ENCODE measurements at regions not wholly inside any gene's neighbourhood (a gene's known extent, or its start where the extent isn't known, plus 50 kb on each side); places are given as distances from the start of the nearest gene placed in this dataset.

DNA sequence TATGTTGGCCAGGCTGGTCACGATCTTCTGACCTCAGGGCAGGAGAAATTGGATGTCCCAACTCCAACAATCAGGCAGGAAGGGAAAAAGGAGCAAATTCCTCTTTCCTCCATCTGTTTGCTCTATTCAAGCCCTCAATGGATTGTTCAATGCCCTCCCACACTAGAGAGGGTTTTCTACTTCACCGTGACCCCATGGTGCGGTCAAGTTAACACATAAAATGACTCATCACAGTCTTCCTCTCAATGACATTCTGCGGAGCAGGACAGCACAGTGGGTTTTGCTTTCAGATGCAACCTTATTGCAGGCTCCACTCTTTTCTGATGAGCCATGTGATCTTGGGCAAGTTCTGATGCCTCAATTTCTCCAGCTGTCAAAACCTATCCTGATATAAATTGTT is 364.9 kb downstream of the ANKRD30A start:
- TF ChIP-seq, protein P1, sequence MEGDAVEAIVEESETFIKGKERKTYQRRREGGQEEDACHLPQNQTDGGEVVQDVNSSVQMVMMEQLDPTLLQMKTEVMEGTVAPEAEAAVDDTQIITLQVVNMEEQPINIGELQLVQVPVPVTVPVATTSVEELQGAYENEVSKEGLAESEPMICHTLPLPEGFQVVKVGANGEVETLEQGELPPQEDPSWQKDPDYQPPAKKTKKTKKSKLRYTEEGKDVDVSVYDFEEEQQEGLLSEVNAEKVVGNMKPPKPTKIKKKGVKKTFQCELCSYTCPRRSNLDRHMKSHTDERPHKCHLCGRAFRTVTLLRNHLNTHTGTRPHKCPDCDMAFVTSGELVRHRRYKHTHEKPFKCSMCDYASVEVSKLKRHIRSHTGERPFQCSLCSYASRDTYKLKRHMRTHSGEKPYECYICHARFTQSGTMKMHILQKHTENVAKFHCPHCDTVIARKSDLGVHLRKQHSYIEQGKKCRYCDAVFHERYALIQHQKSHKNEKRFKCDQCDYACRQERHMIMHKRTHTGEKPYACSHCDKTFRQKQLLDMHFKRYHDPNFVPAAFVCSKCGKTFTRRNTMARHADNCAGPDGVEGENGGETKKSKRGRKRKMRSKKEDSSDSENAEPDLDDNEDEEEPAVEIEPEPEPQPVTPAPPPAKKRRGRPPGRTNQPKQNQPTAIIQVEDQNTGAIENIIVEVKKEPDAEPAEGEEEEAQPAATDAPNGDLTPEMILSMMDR (IDR thresholded peaks at IDR 0.05; ENCODE audit: low read length): no peak
- no peak for TF ChIP-seq EZH2phosphoT487 (IDR thresholded peaks at IDR 0.05; ENCODE audit: low read length)

All from MM.1S (cell line).